Gastrocnemius medialis (tissue), 4 donors: ENCODE measurements at regions not wholly inside any gene's neighbourhood (a gene's known extent, or its start where the extent isn't known, plus 50 kb on each side); places are given as distances from the start of the nearest gene placed in this dataset.
A peak's percentile ranks its signal among the peaks of the same experiment; 100 is the strongest.

Experiments used
- ATAC-seq, 2 donors: fragments of 150-250 bp; one replicate each; pipeline ENCODE4 v1.9.1; 2016
- DNase-seq, 2 donors: peaks; one replicate each; pipeline ENCODE4 v3.0.0-alpha.2; 2019
- H3K27ac ChIP-seq, 4 donors: fragments of 200-600 bp; sonication (generic); 1 replicate in 1 of 4; 2 replicates in 3 of 4; pipeline ENCODE4 v1.5.1; 2016 to 2018; ENCODE audit warnings: mild to moderate bottlenecking in 2 of 4, moderate library complexity in 1 of 4
- H3K27me3 ChIP-seq, 3 donors: fragments of 200-600 bp; sonication (generic) in 2 of 3; 1 replicate in 1 of 3; 2 replicates in 2 of 3; pipeline versions ENCODE4 v1.5.1 to v1.6.0; 2016 to 2019; ENCODE audit warnings: mild to moderate bottlenecking in 1 of 3, moderate library complexity in 1 of 3
- H3K36me3 ChIP-seq, 2 donors: fragments of 200-600 bp; sonication (generic) in 1 of 2; one replicate each; pipeline ENCODE4 v1.5.1; 2017 to 2018
- H3K4me1 ChIP-seq, 2 donors: fragments of 200-600 bp; sonication (generic) in 1 of 2; one replicate each; pipeline ENCODE4 v1.5.1; 2016 to 2017; ENCODE audit warnings: mild to moderate bottlenecking in 2 of 2
- H3K4me3 ChIP-seq, 4 donors: fragments of 200-600 bp; sonication (generic) in 3 of 4; 1 replicate in 1 of 4; 2 replicates in 3 of 4; pipeline ENCODE4 v1.5.1; 2016 to 2019; ENCODE audit warnings: mild to moderate bottlenecking in 2 of 4
- H3K9me3 ChIP-seq, 3 donors: fragments of 200-600 bp; sonication (generic) in 2 of 3; 1 replicate in 1 of 3; 2 replicates in 2 of 3; pipeline ENCODE4 v1.5.1; 2016 to 2019
- CTCF ChIP-seq, 5 experiments: fragments of 450-650 bp in 3 of 5; fragments of 200-600 bp in 2 of 5; sonication (generic) in 2 of 5; IDR thresholded peaks in 4 of 5; conservative IDR thresholded peaks in 1 of 5; 1 replicate in 4 of 5; 2 replicates in 1 of 5; pipeline ENCODE4 v1.5.1; 2016 to 2019; ENCODE audit warnings: antibody characterized with exemption in 5 of 5, mild to moderate bottlenecking in 3 of 5, moderate library complexity in 3 of 5
- POLR2A ChIP-seq, 2 donors: fragments of 450-650 bp; IDR thresholded peaks; one replicate each; pipeline ENCODE4 v1.6.1; 2017; ENCODE audit warnings: antibody characterized with exemption in 2 of 2, mild to moderate bottlenecking in 2 of 2, moderate library complexity in 2 of 2
- in situ Hi-C, 4 donors: fragments of 200-750 bp; cut with MboI; loops; one replicate each; pipeline versions ENCODE4 v1.15.0 to v1.8.0; 2017; ENCODE audit warnings: low sequenced_read_pairs in 4 of 4
- intact Hi-C: fragments of 100-400 bp; cut with DNase I; formaldehyde crosslinking; loops from one replicate; pipeline ENCODE4 v1.15.1; 2023; ENCODE audit warnings: low total_unique reads

- H3K27ac ChIP-seq, result peak overlapping the region in 1 of 4 donors; percentile 17
Measured at GRCh38 chr1:244171241-244171985, 120.3 kb downstream of the ZBTB18 start.

GRCh38 chr1:244173240-244173639 lies 122.2 kb downstream of the ZBTB18 start:
- TF ChIP-seq CTCF (IDR thresholded peaks at IDR 0.05 in 4 of 5, conservative IDR thresholded peaks at IDR 0.05 in 1 of 5) (no peak), POLR2A (IDR thresholded peaks at IDR 0.05) (no peak)
- no peaks in the 10 kb centered on the region for H3K36me3 ChIP-seq
- H3K4me3 ChIP-seq, result no peak overlapping the region
- no peak overlapping the region for H3K27ac ChIP-seq
- ATAC-seq (no peak), DNase-seq (no peak)
- no peaks in the 10 kb centered on the region for H3K27me3 ChIP-seq
- H3K9me3 ChIP-seq, result no peaks in the 10 kb centered on the region
- in situ Hi-C loops (no loop called here), intact Hi-C loops (no loop called here)
- peaks cover 14 to 17% of the 10 kb centered on the region in 2 donors for H3K4me1 ChIP-seq

More at GRCh38 chr1:244171241-244171985, 120.3 kb downstream of the ZBTB18 start:
- intact Hi-C loops (no loop called here), in situ Hi-C loops (no loop called here)
- Histone ChIP-seq H3K4me1 (peaks cover 14 to 17% of the 10 kb centered on the region in 2 donors), H3K4me3 (no peak overlapping the region), H3K9me3 (no peaks in the 10 kb centered on the region), H3K27me3 (no peaks in the 10 kb centered on the region), H3K36me3 (no peaks in the 10 kb centered on the region)
- TF ChIP-seq POLR2A (IDR thresholded peaks at IDR 0.05) (no peak), CTCF (IDR thresholded peaks at IDR 0.05 in 4 of 5, conservative IDR thresholded peaks at IDR 0.05 in 1 of 5) (no peak)
- peak; percentile 61 to 79 for ATAC-seq
- DNase-seq, result peak in 1 of 2 donors; percentile 35

GRCh38 chr1:244173769-244174168 lies 122.7 kb downstream of the ZBTB18 start:
- H3K9me3 ChIP-seq, result no peaks in the 10 kb centered on the region
- H3K36me3 ChIP-seq, result no peaks in the 10 kb centered on the region
- intact Hi-C loops (no loop called here), in situ Hi-C loops (no loop called here)
- ATAC-seq (no peak), DNase-seq (no peak)
- TF ChIP-seq CTCF (IDR thresholded peaks at IDR 0.05 in 4 of 5, conservative IDR thresholded peaks at IDR 0.05 in 1 of 5) (no peak), POLR2A (IDR thresholded peaks at IDR 0.05) (no peak)
- H3K4me1 ChIP-seq, result peaks cover 14 to 17% of the 10 kb centered on the region in 2 donors
- H3K27me3 ChIP-seq, result no peaks in the 10 kb centered on the region
- no peak overlapping the region for H3K27ac ChIP-seq
- no peak overlapping the region for H3K4me3 ChIP-seq

GRCh38 chr1:244174922-244175521 lies 123.9 kb downstream of the ZBTB18 start:
- Histone ChIP-seq H3K4me1 (peaks cover 14 to 17% of the 10 kb centered on the region in 2 donors), H3K4me3 (no peak overlapping the region), H3K9me3 (no peaks in the 10 kb centered on the region), H3K36me3 (no peaks in the 10 kb centered on the region), H3K27ac (no peak overlapping the region), H3K27me3 (no peaks in the 10 kb centered on the region)
- intact Hi-C loops, result no loop called here
- ATAC-seq (no peak), DNase-seq (no peak)
- no peak for TF ChIP-seq POLR2A (IDR thresholded peaks at IDR 0.05)
- no peak for TF ChIP-seq CTCF (IDR thresholded peaks at IDR 0.05 in 4 of 5, conservative IDR thresholded peaks at IDR 0.05 in 1 of 5)
- in situ Hi-C loops, result no loop called here
